ENCODE measurements at regions not wholly inside any gene's neighbourhood (a gene's known extent, or its start where the extent isn't known, plus 50 kb on each side); places are given as distances from the start of the nearest gene placed in this dataset.

DNA sequence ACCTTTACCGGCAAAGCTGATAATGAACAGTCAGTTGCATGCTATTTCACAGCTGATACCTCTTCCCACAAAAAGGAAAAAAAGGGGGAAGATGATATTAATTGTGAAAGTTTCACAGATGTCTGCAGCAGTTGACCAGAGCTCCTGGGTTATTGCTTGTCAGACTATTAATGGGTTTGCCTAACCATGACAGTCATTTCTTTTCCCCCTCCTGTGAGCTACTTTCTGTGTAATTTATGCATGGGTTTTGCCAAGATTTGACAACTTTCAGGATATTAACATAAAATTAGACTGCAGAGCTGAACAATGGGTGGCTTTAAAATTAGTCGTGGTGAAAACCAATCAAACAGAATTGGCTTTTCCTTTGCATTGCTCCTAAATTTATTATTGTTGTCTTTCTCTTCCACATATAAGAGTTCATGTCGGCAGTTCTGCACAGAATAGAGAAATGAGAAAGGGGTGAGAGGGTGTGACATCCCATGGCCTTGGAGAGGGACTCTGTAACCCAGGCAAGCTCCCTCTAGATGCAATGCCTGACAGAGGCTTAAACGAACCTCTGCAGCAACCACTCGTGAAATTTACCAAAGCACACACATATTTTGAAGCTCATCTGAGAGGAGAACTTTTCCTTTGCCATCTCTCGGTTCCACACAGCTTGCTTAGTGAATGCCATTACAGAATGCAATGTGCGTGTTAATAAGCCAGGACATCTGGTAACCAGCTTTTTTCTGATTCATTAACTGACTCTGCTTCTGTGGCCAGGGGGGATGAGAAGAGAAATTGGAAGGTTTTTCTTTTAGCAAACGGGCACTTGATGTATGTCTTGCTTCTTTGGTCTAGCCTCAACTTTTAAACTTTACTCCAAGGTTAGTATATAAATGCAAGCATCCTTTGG, 82.2 kb upstream of the ITGA4 start:
- no peak for DNase-seq (ENCODE audit: extremely low read depth, low read depth, low spot score)

DNA sequence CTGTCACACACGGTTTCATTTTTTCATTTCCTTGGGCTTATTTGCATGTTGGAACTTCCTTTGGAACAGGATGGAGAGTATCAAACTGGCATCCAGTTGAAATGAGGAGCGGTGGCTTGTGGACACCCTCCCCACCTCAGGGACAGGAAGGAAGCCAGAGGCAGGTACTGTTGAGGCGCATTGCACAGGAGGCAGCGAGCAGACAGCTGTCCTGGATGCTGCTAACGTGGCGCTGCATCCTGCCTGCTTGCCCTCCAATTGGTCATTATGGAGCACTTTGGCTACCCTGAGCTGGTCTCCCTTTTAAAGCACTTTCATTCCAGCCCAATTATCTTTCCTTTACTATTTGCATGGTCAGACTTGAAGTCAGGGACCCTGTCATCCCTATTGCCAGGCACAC, 80.7 kb upstream of the ITGA4 start:
- DNase-seq (ENCODE audit: extremely low read depth, low read depth, low spot score): no peak

DNA sequence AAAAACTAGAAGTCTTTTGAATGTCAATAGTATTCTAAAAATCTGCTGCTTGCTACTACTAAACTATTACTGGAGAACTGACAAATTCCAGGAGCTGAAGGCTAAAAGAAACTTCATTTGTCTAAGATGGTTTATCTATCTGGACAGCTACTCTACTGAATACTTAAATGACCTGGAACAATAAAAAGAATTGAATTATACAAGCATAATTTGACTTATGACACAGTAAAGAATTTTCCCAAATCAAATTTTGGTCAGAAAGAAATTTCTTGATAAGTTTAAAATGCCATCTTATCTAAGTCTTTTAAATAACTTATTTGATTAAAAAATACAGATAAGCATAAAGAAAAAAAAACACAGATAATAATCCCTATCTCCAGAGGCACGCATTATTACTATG, 80.2 kb upstream of the ITGA4 start:
- no peak for DNase-seq (ENCODE audit: extremely low read depth, low read depth, low spot score)

DNA sequence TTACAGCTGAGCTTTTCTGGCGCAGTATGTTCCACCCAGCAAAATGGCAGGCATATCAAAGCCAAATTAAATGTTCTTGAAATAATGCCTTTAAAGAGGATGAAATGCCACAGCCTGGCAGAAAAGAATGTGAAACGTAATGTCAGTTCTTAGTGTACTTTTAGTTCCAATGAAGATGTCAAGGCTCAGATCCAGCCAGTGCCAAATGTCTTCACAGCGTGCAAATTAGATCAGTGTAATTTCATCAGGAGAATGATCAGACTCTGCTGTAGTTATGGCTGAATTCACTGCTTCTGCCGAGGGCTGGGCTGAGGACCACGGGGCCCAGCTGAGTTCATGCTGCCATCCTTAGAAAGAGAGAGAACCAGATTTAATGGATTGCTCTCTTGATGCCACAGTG, 78.7 kb upstream of the ITGA4 start:
- no peak for DNase-seq (ENCODE audit: extremely low read depth, low read depth, low spot score)

DNA sequence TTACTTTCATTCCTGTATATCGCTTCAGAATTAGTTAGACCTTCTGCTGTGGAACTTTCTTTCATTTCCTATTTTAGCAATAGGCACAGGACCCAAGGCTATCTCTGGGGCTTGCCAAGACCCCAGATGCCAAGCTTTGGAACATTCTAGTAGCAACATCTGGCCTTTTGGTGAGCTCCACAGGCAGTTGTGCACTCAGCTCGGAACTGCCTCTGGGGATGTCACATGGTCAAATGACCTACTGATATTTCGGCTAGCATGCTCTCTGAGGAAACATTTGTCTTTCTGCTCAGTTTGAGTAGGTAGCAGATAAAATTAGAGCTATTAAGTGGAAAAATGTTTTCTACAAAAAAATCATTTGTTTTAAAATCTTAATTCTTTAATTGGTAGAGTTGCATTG, 76.6 kb upstream of the ITGA4 start:
- DNase-seq (ENCODE audit: extremely low read depth, low read depth, low spot score): no peak

DNA sequence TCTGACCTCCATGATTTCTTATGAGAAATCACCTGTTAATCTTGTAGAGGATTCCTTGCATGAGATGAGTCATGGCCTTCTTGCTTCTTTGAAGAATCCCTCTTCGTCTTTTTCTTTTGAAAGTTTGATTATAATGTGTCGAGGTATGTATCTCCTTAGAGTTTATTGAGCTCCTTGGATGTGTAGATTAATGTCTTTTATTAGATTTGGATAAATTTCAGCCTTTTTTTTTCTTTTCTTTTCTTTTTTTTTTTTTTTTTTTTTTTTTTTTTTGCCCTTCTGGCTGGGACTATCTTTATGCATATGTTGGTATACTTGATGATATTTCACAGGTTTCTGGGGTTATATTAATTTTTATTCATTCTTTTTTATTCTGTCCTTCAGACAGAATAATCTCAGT, 72.3 kb upstream of the ITGA4 start:
- DNase-seq (ENCODE audit: extremely low read depth, low read depth, low spot score): no peak

DNA sequence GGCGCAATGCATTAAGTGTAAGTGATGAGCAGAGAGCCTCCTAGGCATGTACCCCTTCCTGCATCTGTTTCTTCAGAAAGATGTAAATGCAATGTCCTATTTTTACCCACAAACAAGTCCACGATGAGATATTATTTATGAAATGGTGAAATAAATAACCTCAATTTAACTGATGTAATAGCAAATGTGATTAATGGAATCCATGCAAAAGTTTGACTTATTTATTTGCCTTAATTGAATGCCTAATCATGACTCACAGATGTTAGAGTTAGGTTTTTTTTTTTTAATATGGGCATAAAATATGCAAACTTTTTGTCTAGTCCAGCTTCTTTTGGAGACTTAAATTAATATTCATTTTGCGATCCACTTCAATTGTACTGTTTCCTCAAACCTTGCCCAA, 67.7 kb upstream of the ITGA4 start:
- DNase-seq (ENCODE audit: extremely low read depth, low read depth, low spot score): no peak

DNA sequence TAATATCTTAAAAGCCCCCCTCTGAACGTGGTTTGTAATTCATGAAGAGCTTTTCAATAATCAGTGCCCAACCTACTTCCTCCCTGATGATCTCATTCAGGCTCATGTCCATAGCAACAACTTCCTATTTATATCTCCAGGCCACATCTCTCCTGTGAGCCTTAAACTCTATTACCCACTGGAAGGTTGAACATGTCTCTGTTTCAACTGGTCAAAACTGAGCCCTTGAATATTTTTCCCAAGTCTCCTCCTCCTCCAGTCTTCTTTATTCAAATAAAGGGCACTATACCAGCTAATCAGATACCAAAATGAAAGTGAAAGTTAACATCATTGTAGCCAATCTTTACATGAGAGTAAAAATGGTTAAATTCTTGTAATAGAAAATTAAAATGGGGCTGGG, 63.7 kb upstream of the ITGA4 start:
- peak; percentile 61 for DNase-seq (ENCODE audit: extremely low read depth, low read depth, low spot score)

DNA sequence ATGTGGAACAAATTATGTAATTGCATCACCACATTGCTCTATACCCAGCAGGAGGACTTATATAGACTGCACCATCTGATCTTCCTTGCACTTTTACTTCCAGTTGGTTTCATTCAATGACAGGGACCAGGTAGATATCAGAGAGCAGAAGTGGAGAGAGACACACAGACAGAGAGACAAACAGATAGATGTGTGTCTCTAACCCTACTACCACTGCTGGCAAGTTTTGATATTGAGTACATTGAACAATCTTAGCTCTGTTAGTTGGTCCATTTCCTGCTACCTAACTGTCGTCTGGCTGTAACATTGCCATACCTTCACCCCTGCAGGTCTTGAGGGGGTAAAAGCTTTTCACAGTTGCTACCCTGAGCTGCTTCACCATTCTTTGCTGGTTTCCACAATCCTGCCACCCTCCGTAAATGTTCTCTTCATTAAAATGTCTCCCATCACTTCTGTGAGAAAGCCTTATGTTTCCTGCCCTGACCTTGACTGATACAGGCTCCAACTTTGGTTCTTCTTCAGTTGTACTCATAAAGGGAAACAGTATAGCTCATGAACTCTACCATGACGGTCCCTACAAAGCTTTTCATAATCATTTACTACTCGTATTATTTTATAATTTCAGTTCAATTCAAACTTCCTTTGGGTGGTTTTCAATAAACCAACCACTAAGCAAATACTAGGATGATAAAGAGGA, 62.3 kb upstream of the ITGA4 start:
- no peak for DNase-seq (ENCODE audit: extremely low read depth, low read depth, low spot score)

DNA sequence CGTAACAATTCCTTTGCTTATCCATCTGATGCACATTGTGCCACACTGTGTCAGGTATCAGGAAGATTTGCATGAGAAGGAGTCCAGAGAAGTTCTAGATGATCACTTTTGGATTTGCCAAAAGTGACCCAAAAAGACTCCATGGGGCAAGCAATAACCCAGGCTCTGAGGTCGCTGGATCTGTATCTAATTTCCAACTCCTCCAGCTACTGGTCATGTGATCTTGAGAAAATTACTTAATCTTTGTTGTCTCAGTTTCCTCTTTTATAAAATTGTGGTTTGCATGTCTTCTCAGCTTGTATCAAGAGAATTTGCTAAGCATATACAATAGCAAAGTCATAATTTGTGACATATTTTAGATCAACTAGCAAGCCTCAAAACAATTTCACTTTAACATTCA, 61.3 kb upstream of the ITGA4 start:
- no peak for DNase-seq (ENCODE audit: extremely low read depth, low read depth, low spot score)

DNA sequence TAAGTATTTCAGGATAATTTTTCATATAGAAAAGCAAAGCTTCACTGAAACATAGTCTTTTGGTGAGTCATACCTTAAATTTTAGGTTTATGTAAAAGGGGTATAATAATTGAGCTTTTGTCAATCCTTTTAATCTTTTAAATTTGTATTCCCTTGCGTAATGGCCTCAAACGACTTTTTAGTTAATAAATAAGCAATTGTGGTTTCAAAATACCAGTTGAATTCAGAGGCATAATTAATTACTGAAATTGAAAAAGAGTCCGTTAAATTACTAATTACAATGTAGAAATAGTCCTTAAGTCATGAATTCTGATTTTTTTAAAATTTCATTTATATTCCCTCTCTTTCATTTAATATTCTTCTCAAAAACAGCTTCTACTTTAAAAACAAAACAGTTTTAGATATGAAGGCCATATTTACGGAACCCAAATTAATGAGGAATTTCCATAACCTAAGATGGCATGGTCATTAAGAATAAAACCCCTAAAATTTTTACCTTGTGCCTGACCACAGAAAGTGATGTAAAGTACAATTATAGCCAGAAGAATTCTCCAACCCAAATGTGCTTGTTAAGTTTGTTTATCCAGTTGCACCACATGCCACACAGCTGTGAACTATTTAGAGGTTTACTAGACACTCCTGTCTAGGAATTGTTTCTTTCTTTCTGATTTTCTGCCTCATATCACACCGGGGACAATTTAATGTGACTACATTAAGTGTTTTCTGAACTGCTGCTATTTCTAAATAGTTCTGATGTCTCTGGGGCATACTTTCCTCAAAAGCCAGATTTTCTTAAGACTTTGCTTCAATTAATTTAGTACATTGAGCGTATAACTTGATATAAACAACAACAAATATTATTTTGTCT, 60.7 kb upstream of the ITGA4 start:
- no peak for DNase-seq (ENCODE audit: extremely low read depth, low read depth, low spot score)

DNA sequence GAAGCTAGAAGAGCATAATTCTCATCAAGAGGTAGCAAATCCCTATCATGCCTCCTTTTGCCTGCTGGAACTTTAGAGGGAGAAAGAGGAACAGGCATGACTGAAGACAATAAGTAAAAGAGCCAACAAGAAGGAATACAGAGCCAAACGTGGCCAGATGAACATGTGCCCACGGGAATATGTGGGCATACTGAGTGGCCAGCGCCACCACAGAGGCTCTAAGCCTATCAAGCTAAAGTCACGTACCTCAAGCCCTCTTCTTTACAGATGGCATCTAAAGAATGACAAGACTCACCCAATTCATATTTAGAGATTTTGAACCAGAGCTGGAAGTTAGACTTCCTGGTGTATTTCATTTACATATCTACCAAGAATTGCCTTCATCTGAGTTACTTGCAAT, 59.9 kb upstream of the ITGA4 start:
- no peak for DNase-seq (ENCODE audit: extremely low read depth, low read depth, low spot score)

DNA sequence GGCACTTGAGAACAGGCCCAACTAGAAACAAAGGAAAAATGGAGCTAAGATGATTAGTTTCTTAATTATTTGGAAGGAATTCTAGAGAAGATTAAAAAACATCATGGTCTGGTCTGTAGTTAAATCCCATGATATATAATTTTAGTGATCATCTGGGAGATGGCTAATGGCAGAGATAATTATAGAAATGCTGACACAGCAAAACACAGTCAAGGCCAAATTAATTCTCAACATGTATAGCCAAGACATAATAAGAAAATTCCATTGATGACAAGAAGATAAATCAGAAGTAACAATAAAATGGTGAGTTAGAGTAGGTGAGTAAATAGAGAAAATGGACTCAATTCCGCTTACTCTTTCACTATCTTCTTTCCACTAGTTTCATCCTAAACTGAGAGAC, 59.2 kb upstream of the ITGA4 start:
- DNase-seq (ENCODE audit: extremely low read depth, low read depth, low spot score): no peak

DNA sequence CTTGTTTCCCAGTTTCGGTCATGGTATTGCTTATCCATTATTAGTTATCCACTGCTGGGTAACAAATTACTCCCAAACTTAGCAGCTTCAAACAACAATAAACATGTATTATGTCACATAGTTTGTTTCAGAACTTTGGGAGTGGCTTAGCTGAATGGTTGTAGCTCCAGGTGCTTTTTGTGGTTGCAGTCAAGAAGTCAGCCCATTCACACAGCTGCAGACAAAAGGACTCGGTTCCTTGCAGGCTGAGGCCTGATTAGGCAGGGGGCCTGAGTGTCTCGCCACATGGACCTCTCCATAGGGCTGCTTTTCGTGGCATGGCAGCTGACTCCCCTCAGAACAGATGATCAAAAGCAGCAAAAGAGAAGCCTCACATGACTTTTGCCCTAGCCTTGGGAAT, 58.2 kb upstream of the ITGA4 start:
- no peak for DNase-seq (ENCODE audit: extremely low read depth, low read depth, low spot score)

DNA sequence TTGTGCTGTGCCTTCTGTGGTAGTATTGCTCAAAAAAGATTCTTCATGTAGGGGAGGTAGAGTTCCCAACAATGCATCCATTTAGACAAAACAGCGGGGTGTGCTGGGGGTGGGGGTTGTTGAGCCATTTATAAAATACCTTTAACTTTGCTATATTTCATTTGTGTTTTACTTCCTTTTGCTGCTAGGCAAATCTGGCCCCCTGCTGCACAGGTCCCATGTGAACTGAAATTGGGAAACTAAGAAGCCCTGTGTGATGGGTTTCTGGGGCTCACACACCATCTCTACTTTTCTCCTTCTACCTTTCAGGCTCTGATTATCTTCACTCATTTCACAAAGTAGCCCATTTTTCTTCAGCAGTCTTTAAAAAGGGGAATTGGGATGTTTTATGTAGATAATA, 52.7 kb upstream of the ITGA4 start:
- DNase-seq (ENCODE audit: extremely low read depth, low read depth, low spot score): no peak

DNA sequence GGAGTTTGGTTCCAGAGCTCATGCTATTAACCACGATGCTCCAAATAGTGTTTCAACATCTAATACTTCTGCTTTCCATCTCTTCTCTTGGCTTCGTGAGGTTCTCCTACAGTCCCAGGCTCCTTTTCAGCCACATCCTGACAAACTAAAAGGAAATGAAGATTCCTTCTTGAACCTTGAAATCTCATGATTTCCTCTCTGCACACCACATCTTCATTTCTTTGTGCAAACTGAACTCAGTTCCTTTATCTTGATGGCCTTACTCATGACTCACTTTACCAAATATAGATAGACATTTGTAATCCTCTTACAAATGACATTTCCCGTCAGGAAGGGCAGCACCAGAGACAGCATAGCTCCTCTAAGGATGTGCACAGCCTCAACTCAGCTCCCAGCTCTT, 50.0 kb upstream of the ITGA4 start:
- no peak for DNase-seq (ENCODE audit: extremely low read depth, low read depth, low spot score)

All from glomerular endothelial cell (primary cell).